ENCODE measurements at regions not wholly inside any gene's neighbourhood (a gene's known extent, or its start where the extent isn't known, plus 50 kb on each side); places are given as distances from the start of the nearest gene placed in this dataset.

DNA sequence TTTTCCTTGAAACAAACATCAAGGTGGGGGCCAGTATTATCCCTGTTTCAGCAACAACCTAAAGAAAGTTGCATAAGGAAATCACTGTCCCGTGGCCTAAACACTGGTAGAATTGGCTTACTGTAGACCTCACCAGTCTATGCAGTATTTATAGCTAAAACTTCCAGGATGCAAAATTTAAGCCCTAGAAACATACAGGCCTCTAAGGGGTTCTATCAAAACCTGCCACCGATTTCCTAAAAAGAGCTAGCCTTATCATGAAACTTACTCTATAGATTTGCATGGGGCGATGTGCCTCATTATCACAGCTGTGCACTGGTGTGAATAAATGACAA lies 84.3 kb upstream of the FOXQ1 start:
- TF ChIP-seq, protein P1, sequence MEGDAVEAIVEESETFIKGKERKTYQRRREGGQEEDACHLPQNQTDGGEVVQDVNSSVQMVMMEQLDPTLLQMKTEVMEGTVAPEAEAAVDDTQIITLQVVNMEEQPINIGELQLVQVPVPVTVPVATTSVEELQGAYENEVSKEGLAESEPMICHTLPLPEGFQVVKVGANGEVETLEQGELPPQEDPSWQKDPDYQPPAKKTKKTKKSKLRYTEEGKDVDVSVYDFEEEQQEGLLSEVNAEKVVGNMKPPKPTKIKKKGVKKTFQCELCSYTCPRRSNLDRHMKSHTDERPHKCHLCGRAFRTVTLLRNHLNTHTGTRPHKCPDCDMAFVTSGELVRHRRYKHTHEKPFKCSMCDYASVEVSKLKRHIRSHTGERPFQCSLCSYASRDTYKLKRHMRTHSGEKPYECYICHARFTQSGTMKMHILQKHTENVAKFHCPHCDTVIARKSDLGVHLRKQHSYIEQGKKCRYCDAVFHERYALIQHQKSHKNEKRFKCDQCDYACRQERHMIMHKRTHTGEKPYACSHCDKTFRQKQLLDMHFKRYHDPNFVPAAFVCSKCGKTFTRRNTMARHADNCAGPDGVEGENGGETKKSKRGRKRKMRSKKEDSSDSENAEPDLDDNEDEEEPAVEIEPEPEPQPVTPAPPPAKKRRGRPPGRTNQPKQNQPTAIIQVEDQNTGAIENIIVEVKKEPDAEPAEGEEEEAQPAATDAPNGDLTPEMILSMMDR (IDR thresholded peaks at IDR 0.05): no peak
- TF ChIP-seq EP300 (IDR thresholded peaks at IDR 0.05) (no peak), POLR2A (IDR thresholded peaks at IDR 0.05) (no peak)

All from ovary (tissue), 3 donors.